Fibroblast of lung (primary cell): ENCODE measurements at regions not wholly inside any gene's neighbourhood (a gene's known extent, or its start where the extent isn't known, plus 50 kb on each side); places are given as distances from the start of the nearest gene placed in this dataset.
A peak's percentile ranks its signal among the peaks of the same experiment; 100 is the strongest.

Experiments used
- DNase-seq, 2 donors: peaks; one replicate each; pipeline versions ENCODE4 v3.0.0 to v3.0.0-alpha.2; 2010; ENCODE audit warnings: low read depth in 2 of 2
- H2AFZ ChIP-seq: 2 replicates; pipeline ENCODE4 v1.5.1; 2012; ENCODE audit warnings: low read length, control low read depth, inconsistent platforms
- H3K27ac ChIP-seq: 2 replicates; pipeline ENCODE4 v1.5.1; 2011; ENCODE audit warnings: low read length, control low read depth; ENCODE audit not compliant: insufficient read depth
- H3K27me3 ChIP-seq: 2 replicates; pipeline ENCODE4 v1.5.1; 2011; ENCODE audit warnings: mild to moderate bottlenecking, low read length; ENCODE audit not compliant: control insufficient read depth, insufficient read depth
- H3K36me3 ChIP-seq: 2 replicates; pipeline ENCODE4 v1.5.1; 2011; ENCODE audit warnings: low read length; ENCODE audit not compliant: control insufficient read depth, insufficient read depth
- H3K4me1 ChIP-seq: 2 replicates; pipeline ENCODE4 v1.5.1; 2011; ENCODE audit warnings: low read length; ENCODE audit not compliant: control insufficient read depth, insufficient read depth; ENCODE audit errors: extremely low read depth
- H3K4me2 ChIP-seq: 2 replicates; pipeline ENCODE4 v1.5.1; 2011; ENCODE audit warnings: low read length, control low read depth; ENCODE audit not compliant: insufficient read depth; ENCODE audit errors: extremely low read depth
- H3K4me3 ChIP-seq, 4 experiments: fragments of 200-600 bp in 1 of 4; sonication (generic) in 1 of 4; replicated peaks in 1 of 4; 2 replicates each; pipeline ENCODE4 v1.5.1; 2011 to 2016; ENCODE audit warnings: low read length in 4 of 4, low read depth in 3 of 4, mild to moderate bottlenecking in 3 of 4, control low read depth in 2 of 4, inconsistent platforms in 1 of 4, mixed read lengths in 1 of 4; ENCODE audit not compliant: insufficient read depth in 1 of 4; ENCODE audit errors: control extremely low read depth in 1 of 4
- H3K79me2 ChIP-seq: 2 replicates; pipeline ENCODE4 v1.5.1; 2012; ENCODE audit warnings: mild to moderate bottlenecking, low read length, inconsistent platforms; ENCODE audit not compliant: control insufficient read depth, insufficient read depth
- H3K9ac ChIP-seq: 2 replicates; pipeline ENCODE4 v1.5.1; 2011; ENCODE audit warnings: mild to moderate bottlenecking, low read length, control low read depth; ENCODE audit not compliant: insufficient read depth
- H3K9me3 ChIP-seq: 2 replicates; pipeline ENCODE4 v1.5.1; 2012; ENCODE audit warnings: low read depth, low read length; ENCODE audit not compliant: control insufficient read depth, insufficient read depth
- H4K20me1 ChIP-seq: 2 replicates; pipeline ENCODE4 v1.5.1; 2011; ENCODE audit warnings: low read length; ENCODE audit not compliant: control insufficient read depth, insufficient read depth; ENCODE audit errors: extremely low read depth
- EZH2 ChIP-seq: IDR thresholded peaks from 2 replicates; pipeline ENCODE4 v1.5.1; 2012; ENCODE audit warnings: low read length, control low read depth, mild to moderate bottlenecking; ENCODE audit errors: missing control alignments
- TF ChIP-seq, protein P1 (sequence below), 2 donors: IDR thresholded peaks in 1 of 2; conservative IDR thresholded peaks in 1 of 2; 1 replicate in 1 of 2; 2 replicates in 1 of 2; pipeline ENCODE4 v1.5.1; 2011 to 2012; ENCODE audit warnings: low read length in 2 of 2, control low read depth in 1 of 2, inconsistent platforms in 1 of 2, low read depth in 1 of 2, mild to moderate bottlenecking in 1 of 2

DNA sequence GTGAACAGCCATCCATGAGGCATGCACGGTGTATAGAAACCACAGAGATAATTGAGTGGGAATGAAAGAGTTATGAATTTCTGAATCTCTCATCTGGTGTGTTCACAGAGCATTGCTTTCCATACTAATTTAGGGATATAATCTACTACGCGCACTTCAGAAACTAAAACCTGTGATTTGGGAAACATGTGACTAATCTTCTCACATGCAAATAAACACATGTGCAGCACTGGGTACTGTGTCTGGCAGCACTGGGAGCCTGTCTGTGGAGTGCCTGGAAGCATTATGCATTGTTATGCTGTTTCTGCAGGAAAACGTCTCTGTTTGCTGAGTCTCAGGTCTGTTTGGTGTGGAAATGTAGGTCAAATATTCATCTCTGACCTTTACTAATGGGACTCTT is 287.3 kb downstream of the CMPK2 start:
- H3K27me3 ChIP-seq, result no peaks in the 10 kb centered on the region
- no peak overlapping the region for H3K4me3 ChIP-seq
- peaks cover 4% of the 10 kb centered on the region for H3K4me1 ChIP-seq
- DNase-seq, result peak in 1 of 2 donors; percentile 14
- no peaks in the 10 kb centered on the region for H3K79me2 ChIP-seq
- H3K27ac ChIP-seq, result no peak overlapping the region
- H3K4me2 ChIP-seq, result no peak overlapping the region
- H3K36me3 ChIP-seq, result no peaks in the 10 kb centered on the region
- no peak for TF ChIP-seq EZH2
- TF ChIP-seq, protein P1, sequence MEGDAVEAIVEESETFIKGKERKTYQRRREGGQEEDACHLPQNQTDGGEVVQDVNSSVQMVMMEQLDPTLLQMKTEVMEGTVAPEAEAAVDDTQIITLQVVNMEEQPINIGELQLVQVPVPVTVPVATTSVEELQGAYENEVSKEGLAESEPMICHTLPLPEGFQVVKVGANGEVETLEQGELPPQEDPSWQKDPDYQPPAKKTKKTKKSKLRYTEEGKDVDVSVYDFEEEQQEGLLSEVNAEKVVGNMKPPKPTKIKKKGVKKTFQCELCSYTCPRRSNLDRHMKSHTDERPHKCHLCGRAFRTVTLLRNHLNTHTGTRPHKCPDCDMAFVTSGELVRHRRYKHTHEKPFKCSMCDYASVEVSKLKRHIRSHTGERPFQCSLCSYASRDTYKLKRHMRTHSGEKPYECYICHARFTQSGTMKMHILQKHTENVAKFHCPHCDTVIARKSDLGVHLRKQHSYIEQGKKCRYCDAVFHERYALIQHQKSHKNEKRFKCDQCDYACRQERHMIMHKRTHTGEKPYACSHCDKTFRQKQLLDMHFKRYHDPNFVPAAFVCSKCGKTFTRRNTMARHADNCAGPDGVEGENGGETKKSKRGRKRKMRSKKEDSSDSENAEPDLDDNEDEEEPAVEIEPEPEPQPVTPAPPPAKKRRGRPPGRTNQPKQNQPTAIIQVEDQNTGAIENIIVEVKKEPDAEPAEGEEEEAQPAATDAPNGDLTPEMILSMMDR (conservative IDR thresholded peaks at IDR 0.05 in 1 of 2, IDR thresholded peaks at IDR 0.05 in 1 of 2; ENCODE audit: low read depth in 1 of 2, low read length in 2 of 2), result no peak
- H3K9ac ChIP-seq, result no peak overlapping the region
- no peaks in the 10 kb centered on the region for H3K9me3 ChIP-seq
- no peaks in the 10 kb centered on the region for H4K20me1 ChIP-seq
- no peak overlapping the region for H2AFZ ChIP-seq

DNA sequence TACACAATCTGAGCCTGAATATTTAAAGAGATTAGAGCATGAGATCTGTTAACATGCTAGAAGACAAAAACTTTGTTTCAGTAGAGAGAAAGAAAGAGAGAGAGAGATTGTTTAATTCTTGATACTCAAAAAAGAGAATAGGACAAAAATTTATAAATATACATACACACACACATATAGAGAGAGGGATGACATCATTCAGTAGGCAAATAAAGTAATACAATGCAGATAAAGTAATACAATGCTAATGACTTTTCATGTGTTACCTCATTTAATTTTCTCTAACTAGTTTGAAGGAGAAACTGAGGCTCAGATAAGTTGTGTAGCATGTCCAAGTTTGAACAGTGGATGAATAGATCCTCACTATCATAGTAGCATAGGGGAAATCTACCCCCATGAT is 286.4 kb downstream of the CMPK2 start:
- no peak overlapping the region for H3K4me3 ChIP-seq
- TF ChIP-seq, protein P1 (conservative IDR thresholded peaks at IDR 0.05 in 1 of 2, IDR thresholded peaks at IDR 0.05 in 1 of 2; ENCODE audit: low read depth in 1 of 2, low read length in 2 of 2), result no peak
- TF ChIP-seq EZH2, result no peak
- no peak overlapping the region for H3K27ac ChIP-seq
- no peak overlapping the region for H2AFZ ChIP-seq
- no peaks in the 10 kb centered on the region for H3K9me3 ChIP-seq
- no peaks in the 10 kb centered on the region for H3K27me3 ChIP-seq
- no peak for DNase-seq
- no peaks in the 10 kb centered on the region for H3K79me2 ChIP-seq
- no peak overlapping the region for H3K9ac ChIP-seq
- no peaks in the 10 kb centered on the region for H4K20me1 ChIP-seq
- H3K4me1 ChIP-seq, result peaks cover 4% of the 10 kb centered on the region
- no peak overlapping the region for H3K4me2 ChIP-seq
- no peaks in the 10 kb centered on the region for H3K36me3 ChIP-seq

DNA sequence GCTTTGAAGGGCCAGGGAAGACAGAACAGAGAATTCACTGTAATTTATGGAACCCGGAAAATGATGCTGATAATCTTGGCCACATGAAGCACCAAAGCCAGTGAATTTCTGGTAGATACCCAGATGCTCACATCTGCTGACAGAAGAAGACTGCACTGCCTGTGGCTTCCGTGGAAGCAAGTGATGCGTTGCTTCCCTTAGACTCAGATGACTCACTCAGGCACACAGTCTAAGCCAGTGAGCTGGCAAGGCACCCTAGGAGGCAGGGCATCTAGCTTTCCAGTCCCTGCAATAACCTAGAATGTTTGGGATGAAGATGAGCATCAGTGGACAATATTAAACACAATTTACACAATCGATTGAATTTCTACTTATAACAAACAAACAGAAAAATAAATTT is 284.7 kb downstream of the CMPK2 start:
- DNase-seq, result peak; percentile 32 to 67
- peaks cover 4% of the 10 kb centered on the region for H3K4me1 ChIP-seq
- H2AFZ ChIP-seq, result no peak overlapping the region
- TF ChIP-seq, protein P1 (conservative IDR thresholded peaks at IDR 0.05 in 1 of 2, IDR thresholded peaks at IDR 0.05 in 1 of 2; ENCODE audit: low read depth in 1 of 2, low read length in 2 of 2), result no peak
- no peak for TF ChIP-seq EZH2
- H3K4me3 ChIP-seq, result no peak overlapping the region
- no peak overlapping the region for H3K4me2 ChIP-seq
- no peaks in the 10 kb centered on the region for H3K79me2 ChIP-seq
- no peaks in the 10 kb centered on the region for H3K27me3 ChIP-seq
- H3K27ac ChIP-seq, result no peak overlapping the region
- no peaks in the 10 kb centered on the region for H4K20me1 ChIP-seq
- H3K36me3 ChIP-seq, result no peaks in the 10 kb centered on the region
- no peak overlapping the region for H3K9ac ChIP-seq
- no peaks in the 10 kb centered on the region for H3K9me3 ChIP-seq
